Heart right ventricle (tissue), 16 donors: ENCODE measurements at regions not wholly inside any gene's neighbourhood (a gene's known extent, or its start where the extent isn't known, plus 50 kb on each side); places are given as distances from the start of the nearest gene placed in this dataset.

Source experiments
- ATAC-seq, 8 donors: fragments of 200-7000 bp; cut with Tn5 transposase; one replicate each; pipeline ENCODE4 v1.9.1; 2020; ENCODE audit warnings: mild to moderate bottlenecking in 8 of 8, moderate library complexity in 8 of 8, moderate number of reproducible peaks in 1 of 8
- DNase-seq, 2 donors: peaks; one replicate each; pipeline ENCODE4 v3.0.0-alpha.2; 2020
- H3K27ac ChIP-seq, 10 donors: fragments of 200-600 bp; sonication (generic) in 2 of 10; one replicate each; pipeline versions ENCODE4 v1.5.0 to v1.8.0; 2020 to 2022; ENCODE audit warnings: mild to moderate bottlenecking in 3 of 10
- H3K27me3 ChIP-seq, 7 donors: fragments of 200-600 bp; one replicate each; pipeline ENCODE4 v1.8.0; 2021 to 2022; ENCODE audit warnings: mild to moderate bottlenecking in 2 of 7
- H3K36me3 ChIP-seq, 9 donors: fragments of 200-600 bp; sonication (generic) in 1 of 9; one replicate each; pipeline versions ENCODE4 v1.5.0 to v1.8.0; 2020 to 2022; ENCODE audit warnings: mild to moderate bottlenecking in 2 of 9
- H3K4me1 ChIP-seq, 9 donors: fragments of 200-600 bp; sonication (generic) in 1 of 9; one replicate each; pipeline versions ENCODE4 v1.5.0 to v1.8.0; 2020 to 2022; ENCODE audit warnings: mild to moderate bottlenecking in 4 of 9
- H3K4me3 ChIP-seq, 10 donors: fragments of 200-600 bp; sonication (generic) in 2 of 10; one replicate each; pipeline versions ENCODE4 v1.5.0 to v1.8.0; 2020 to 2022; ENCODE audit warnings: mild to moderate bottlenecking in 7 of 10, moderate library complexity in 2 of 10
- H3K9me3 ChIP-seq, 11 donors: fragments of 200-600 bp in 10 of 11; sonication (generic) in 2 of 11; one replicate each; pipeline versions ENCODE4 v1.5.0 to v1.8.0; 2013 to 2022; ENCODE audit warnings: mild to moderate bottlenecking in 2 of 11, control low read depth in 1 of 11, moderate library complexity in 1 of 11
- CTCF ChIP-seq, 9 donors: fragments of 200-600 bp; sonication (generic) in 2 of 9; IDR thresholded peaks; one replicate each; pipeline versions ENCODE4 v1.5.0 to v1.8.0; 2021 to 2022; ENCODE audit warnings: antibody characterized with exemption in 9 of 9, mild to moderate bottlenecking in 5 of 9, moderate library complexity in 1 of 9
- WGBS, 2 donors: extraction: QIAGEN DNeasy Blood & Tissue Kit; methylation state at CpG; one replicate each; pipeline ENCODE4 v1.1.7; 2013; ENCODE audit warnings: inconsistent platforms in 1 of 2; 5-methylcytosine and 5-hydroxymethylcytosine counted together
- intact Hi-C, 10 donors: fragments of 100-400 bp; cut with DNase I; formaldehyde crosslinking; loops; one replicate each; pipeline versions ENCODE4 v1.11.1 to v1.14.2; 2022
- donor health status: Arrhythmogenic right ventricular cardiomyopathy.
- donor health status: ischemic (EF 13 %, LVEDD 7.1; RV severe dilation, severe dysfunction).
- donor health status: healthy with polysubstance abuse.
- donor health status: DM: no; HTN: yes; CAD: no.
- donor health status: DM: no; HTN: no; CAD: no.
- donor health status: ischemic (EF 25% LVEDD 6.9; RV normal size, moderate dysfunction).
- donor health status: ischemic (EF 25% LVEDD 5.7; RV mildly dilated, moderate dysfunction).
- donor health status: healthy.
- donor health status: DM: yes; HTN: yes; CAD: no.
- donor health status: Ischemic cardiomyopathy.
- donor health status: ischemic (EF 35%, LVEDD 5.7; RV mildly dilated, moderate dysfunction).
- donor health status: nonischemic (EF 11% LVEDD 7.7; RV severe dilation, severe dysfunction).
- donor health status: DM: yes; HTN: yes; CAD: no.
- donor health status: PGD.
- donor health status: ischemic (EF 29% LVEDD 5.4; RV normal size, mild dysfunction).
- donor health status: nonischemic (EF 23%, LVEDD 6.1; RV moderate dilation, normal function).

- no peaks in the 10 kb centered on the region for H3K4me1 ChIP-seq
- no peak for TF ChIP-seq CTCF (IDR thresholded peaks at IDR 0.05)
- H3K27me3 ChIP-seq, result peaks cover 0 to 8% (median 0%) of the 10 kb centered on the region in 7 donors
- no peak overlapping the region for H3K4me3 ChIP-seq
- no peaks in the 10 kb centered on the region for H3K36me3 ChIP-seq
- no peaks in the 10 kb centered on the region for H3K9me3 ChIP-seq
- WGBS, 2 donors, result 24 to 44% methylated on average over 1 of the region's 1 CpG
- DNase-seq (no peak), ATAC-seq (no peak)
- intact Hi-C loops, result no loop called here
- H3K27ac ChIP-seq, result no peak overlapping the region
Observed at GRCh38 chr14:29461506-29461905, 466.1 kb downstream of the PRKD1 start.

GRCh38 chr14:29462321-29462720, 465.3 kb downstream of the PRKD1 start:
- ATAC-seq (no peak), DNase-seq (no peak)
- no peak overlapping the region for H3K27ac ChIP-seq
- no peaks in the 10 kb centered on the region for H3K9me3 ChIP-seq
- H3K4me3 ChIP-seq, result no peak overlapping the region
- WGBS, 2 donors, result 69 to 77% methylated on average over 1 of the region's 1 CpG
- TF ChIP-seq CTCF (IDR thresholded peaks at IDR 0.05), result no peak
- H3K36me3 ChIP-seq, result no peaks in the 10 kb centered on the region
- H3K4me1 ChIP-seq, result no peaks in the 10 kb centered on the region
- intact Hi-C loops, result no loop called here
- peaks cover 0 to 8% (median 0%) of the 10 kb centered on the region in 7 donors for H3K27me3 ChIP-seq

- Histone ChIP-seq H3K27me3 (peaks cover 0 to 8% (median 0%) of the 10 kb centered on the region in 7 donors), H3K9me3 (no peaks in the 10 kb centered on the region), H3K4me3 (no peak overlapping the region), H3K36me3 (no peaks in the 10 kb centered on the region), H3K27ac (no peak overlapping the region), H3K4me1 (no peaks in the 10 kb centered on the region)
- ATAC-seq, result no peak
- WGBS, 2 donors, result 86% methylated on average over 2 of the region's 2 CpGs
- no peak for TF ChIP-seq CTCF (IDR thresholded peaks at IDR 0.05)
- no peak for DNase-seq
- intact Hi-C loops, result no loop called here
Observed at GRCh38 chr14:29462772-29463171, 464.9 kb downstream of the PRKD1 start.

- intact Hi-C loops, result no loop called here
- Histone ChIP-seq H3K27ac (no peak overlapping the region), H3K36me3 (no peaks in the 10 kb centered on the region), H3K4me1 (no peaks in the 10 kb centered on the region), H3K27me3 (peaks cover 0 to 8% (median 0%) of the 10 kb centered on the region in 7 donors), H3K9me3 (no peaks in the 10 kb centered on the region), H3K4me3 (no peak overlapping the region)
- ATAC-seq (no peak), DNase-seq (no peak)
- WGBS, 2 donors, result 28 to 32% methylated on average over 6 of the region's 6 CpGs
- TF ChIP-seq CTCF (IDR thresholded peaks at IDR 0.05), result no peak
Observed at GRCh38 chr14:29463727-29464395, 463.8 kb downstream of the PRKD1 start.
